ENCODE measurements at regions not wholly inside any gene's neighbourhood (a gene's known extent, or its start where the extent isn't known, plus 50 kb on each side); places are given as distances from the start of the nearest gene placed in this dataset.

- TF ChIP-seq CTCF (IDR thresholded peaks at IDR 0.05; ENCODE audit: low read depth, low read length, poor library complexity, severe bottlenecking), result no peak
- TF ChIP-seq EZH2phosphoT487 (IDR thresholded peaks at IDR 0.05; ENCODE audit: borderline replicate concordance, low read length), result no peak
These were observed 164.4 kb downstream of the TM9SF2 start for GRCh38 chr13:99665711-99666110.
